KG1 (cell line): ENCODE measurements at regions not wholly inside any gene's neighbourhood (a gene's known extent, or its start where the extent isn't known, plus 50 kb on each side); places are given as distances from the start of the nearest gene placed in this dataset.

ENCODE experiments used
- DNase-seq: peaks from one replicate; lab custom pipeline; 2025; lab: John Stamatoyannopoulos, UW

DNA sequence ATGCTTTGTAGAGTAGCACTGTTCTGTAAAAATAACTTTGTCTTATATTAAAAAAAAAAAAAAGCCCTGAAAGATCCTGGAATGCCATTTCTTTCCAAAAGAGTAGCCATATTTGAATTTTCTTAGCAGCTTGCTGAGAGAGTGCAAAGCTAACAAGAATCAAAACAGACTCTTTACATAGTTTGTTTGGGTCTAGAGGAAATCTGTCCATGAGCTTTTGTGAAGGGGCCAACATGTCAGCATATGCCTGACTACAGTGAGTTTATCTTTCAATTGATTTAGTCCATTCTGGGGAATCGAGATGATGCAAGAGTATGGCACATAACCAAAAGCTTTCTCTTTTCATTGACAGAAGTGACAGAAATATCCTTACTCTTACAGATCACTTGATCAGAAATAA, 777.7 kb upstream of the ACVR2A start:
- DNase-seq = no peak

DNA sequence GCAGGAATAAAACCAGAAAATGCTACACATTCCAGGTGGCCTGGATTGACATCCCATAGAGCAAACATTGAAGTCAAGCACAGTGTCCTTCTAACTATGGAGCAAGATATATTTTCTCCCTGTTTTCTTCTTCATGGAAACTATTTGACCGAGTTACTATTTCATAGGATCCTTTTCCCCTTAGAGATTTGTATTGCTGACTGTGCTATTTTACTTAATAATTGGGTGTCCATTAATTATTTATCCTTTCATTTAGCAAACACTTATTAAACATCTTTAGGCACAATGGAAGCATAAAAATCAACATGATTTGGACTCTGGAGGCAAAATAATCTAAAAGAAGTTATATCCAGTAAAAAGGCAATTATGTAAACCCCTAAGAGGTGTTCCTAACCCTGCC, 782.8 kb upstream of the ACVR2A start:
- DNase-seq = no peak

DNA sequence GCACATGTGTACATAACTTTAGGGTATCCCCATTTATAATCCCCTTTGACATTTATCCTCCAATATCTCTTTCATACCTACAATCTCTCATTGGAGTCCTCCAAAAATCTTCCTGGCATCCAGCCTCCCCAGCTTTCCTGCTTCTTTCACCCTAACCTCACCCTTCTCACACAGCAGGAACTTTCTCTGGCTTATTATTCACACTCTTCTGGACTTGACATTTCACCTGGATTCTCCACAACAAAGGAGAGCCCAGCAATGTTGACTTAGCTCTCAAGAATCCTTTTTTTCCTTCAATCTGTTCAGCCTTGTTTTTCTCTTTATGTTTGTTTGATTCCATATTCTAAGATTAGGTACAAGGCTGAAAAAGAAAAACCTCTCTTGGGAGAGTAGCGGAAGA, 783.6 kb upstream of the ACVR2A start:
- DNase-seq = no peak

DNA sequence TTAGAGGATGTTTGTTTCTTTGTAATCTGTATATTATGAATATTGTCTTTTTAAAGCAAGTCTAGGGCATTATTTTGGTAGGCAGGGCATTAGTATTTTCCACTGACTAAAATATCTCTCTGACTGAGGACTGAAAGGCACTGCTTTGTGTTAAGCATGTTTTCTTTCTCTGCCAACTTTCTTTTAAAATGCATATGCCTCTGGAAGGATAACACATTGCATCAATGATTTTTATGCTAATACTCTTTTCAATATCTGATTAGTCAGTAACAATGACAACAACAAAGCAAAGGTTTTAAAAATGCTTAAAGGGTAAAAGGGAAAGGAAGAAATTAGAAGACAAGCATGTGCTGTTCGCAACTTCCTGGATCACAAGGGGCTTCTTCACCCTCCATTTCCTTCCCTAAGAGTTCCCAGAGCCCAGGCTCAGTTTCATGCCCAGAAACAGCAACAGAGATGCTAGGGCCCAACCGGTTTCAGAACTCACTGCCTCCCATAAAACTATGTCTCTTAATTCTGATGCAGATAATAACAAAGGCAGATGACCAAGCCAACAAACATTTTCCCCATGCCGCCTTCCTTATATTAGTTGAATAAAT, 786.8 kb upstream of the ACVR2A start:
- no peak for DNase-seq

DNA sequence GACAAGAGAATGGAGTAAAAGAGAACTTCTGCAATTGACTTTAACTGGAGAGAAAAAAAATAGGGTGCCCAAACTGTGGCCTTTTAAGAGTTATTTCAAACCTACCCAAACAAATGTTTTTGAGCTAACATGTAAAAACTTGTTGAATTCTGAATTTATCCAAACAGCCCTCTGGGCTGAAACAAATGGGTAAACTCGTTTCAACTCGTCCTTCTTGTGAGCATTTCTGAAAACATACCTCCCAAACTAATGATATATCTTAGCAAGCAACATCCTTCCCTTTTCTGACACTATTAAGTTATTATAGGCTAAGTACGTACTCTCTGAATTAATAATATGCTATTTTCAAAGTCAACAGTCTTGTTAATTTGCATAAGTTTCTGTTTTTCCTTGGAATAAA, 793.0 kb upstream of the ACVR2A start:
- DNase-seq = no peak

DNA sequence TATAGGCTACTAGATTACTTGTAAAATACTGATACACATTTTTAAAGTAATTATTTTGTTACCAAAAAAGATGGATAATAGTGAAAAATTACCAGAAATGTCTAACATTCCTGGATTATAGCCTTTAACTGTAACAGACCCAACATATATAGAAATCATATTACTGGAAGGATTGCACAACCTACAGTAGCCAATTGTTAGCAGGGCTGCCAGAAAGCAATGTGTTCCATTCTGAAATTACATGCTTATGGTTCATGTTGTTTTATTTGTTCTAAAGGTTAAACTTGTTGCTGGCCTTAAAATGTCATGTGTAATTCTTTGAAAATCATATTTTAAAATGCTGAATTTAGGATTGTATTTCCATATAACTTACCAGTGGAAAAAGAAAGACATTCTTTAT, 793.6 kb upstream of the ACVR2A start:
- DNase-seq = no peak

DNA sequence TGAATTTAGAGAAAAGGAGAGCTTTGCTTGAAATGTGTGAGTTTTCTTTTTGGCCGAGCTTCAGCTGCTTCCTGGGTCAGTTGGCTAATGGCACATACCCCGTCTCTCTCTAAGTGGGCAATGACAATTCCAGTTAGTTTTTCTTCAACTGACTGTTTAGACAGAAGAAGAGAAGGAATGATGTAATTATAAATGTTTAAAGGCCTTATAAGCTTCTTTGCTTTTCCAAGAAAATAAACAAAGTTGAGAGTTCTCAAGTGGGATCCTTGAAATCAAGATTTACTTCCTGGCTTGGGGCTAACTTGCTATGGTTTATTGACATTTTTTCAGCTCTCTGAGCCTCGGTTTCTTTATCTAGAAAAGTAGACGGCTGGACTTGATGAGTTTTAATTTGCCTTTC, 794.9 kb upstream of the ACVR2A start:
- DNase-seq = no peak

DNA sequence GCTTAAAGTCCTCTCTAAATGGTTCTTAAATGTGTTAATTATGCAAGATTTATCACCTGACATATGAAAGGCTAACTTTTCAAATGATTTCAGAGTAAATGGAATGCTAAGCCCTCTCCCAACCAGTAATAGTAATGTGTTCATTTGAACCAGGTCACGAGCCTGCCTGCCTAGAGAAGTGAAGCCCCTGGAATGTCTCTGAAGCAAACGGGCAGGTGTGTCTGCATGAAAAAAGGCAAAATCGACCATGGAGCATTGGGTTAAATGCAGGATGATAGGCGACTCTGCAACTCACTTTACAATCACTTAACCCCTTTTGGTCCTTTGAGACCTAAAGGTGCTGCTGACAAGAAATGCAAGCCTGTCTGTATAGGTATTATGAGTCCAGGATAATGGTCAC, 798.4 kb upstream of the ACVR2A start:
- DNase-seq = no peak

DNA sequence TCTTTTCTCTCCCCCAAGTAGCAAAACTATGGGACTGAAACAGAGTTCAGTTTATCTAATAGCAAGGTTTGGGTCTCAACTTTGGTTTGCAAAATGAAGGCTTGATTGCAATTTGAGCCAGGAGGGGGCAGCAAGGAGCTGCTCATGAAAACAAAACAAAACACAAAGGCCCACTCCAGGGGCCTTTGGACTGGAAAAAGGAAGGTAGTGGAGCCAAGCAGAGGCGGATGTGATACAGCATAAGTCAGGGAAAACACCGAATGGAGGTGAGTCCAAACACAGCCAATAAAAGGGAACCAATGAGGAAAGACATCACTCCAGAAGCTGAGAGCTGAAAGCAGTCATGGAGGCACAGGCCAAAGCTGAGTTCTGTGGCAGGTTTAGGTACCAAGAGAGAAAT, 799.7 kb upstream of the ACVR2A start:
- no peak for DNase-seq

DNA sequence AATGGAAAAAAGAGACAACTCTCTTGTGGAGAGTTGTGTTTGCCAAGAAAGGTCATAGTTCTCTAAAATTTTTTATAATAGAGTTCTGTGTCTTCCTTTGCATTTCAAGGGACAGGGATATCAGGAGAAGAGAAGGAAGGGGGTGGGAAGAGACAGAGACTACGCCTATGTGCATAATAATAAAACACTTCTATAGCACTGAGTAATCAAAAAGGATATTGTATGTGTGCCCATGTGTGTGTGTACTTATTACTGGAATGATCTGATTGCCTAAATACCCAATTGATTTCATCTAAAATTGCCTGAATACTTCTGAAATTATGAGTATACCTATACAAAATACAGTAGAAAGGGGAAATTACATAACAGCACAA, 803.7 kb upstream of the ACVR2A start:
- no peak for DNase-seq

DNA sequence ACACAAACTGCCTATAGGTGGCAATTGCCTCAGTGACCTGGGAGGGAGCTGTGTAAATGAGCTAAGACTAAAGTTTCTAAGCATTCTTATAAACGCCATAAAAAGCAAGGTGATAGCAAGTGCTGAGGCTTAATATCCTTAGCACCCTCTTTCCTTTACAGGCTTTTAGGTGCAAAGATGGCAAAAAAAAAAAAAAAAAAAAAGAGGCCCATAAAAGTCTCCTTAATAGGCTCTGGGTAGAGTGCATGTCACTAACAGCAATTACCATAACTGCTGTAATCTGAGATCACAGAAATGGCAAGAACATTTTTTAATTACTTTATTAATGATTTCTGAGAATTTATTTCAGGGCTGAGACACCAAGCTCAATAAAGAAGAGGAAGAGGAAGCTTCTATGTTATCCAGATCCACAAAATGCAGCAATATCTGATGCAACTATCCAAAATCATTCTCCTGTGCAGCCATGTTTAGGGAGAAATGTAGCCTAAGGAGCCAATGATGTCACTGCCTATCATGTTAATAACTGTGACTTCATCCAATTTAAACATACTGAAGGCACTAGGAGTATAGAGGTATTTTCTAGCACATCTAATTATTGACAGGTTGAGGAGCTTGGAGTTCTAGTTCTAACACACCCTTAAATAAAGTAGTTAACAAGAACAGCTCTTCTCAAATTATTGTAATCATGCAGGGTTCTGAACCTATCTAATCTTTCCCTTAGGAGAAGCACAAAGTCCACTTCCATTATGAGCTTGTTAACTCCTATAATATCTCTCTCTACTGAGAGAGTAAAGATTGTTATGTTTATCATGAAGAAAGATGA, 804.3 kb upstream of the ACVR2A start:
- no peak for DNase-seq

DNA sequence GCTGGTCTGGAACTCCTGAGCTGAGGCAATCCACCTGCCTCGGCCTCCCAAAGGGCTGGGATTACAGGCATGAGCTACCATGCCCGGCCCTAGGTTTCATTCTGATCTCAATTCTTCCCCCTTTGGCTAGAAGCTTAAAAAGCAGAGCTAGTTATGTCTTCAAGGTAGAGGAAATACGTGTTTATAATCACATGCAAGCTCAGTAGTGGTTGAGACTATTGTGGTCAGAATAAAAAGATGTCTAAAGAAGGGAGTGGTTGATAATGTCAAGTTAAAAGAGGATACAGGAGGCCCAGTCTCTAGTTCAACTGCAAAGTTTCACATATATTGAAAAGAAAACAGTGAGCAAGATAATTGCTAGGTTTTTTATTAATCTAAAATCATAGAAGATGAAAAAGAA, 807.8 kb upstream of the ACVR2A start:
- DNase-seq = no peak

DNA sequence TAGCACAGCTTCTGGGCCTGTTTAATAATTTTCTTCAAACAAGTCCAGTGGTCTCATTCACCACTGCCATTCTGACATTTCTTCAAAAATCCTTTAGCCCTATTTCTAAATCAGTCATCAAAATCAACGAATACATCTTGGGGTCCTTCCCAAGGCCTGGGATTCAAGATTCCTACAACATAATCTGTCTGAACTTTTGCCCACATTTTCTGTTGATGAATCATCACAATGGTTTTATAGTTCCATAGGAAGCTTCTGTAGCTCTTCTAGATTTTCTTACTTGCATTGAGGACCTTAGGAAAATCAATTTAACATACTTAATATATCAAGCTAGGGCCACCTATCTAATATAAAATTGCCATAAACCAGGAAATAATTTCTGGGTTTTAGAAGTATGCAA, 811.8 kb upstream of the ACVR2A start:
- DNase-seq = no peak

DNA sequence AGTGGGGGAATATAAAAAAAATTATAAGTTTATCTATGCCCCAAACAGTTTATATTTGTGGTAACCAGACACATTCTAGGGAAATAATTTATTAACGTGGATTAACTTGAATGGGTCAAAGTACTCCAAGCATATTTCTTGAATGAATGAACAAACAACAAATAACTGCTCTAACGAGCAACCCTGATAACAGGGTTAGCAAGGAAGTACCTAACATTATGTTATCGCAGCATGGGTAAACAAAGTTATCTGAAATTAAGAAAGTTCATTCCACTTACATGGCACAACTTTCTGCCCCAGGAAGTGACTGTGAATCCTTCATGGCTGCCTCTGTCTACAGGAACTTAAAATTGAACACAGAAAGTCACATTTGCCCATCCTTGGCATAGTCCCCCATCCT, 812.9 kb upstream of the ACVR2A start:
- no peak for DNase-seq

DNA sequence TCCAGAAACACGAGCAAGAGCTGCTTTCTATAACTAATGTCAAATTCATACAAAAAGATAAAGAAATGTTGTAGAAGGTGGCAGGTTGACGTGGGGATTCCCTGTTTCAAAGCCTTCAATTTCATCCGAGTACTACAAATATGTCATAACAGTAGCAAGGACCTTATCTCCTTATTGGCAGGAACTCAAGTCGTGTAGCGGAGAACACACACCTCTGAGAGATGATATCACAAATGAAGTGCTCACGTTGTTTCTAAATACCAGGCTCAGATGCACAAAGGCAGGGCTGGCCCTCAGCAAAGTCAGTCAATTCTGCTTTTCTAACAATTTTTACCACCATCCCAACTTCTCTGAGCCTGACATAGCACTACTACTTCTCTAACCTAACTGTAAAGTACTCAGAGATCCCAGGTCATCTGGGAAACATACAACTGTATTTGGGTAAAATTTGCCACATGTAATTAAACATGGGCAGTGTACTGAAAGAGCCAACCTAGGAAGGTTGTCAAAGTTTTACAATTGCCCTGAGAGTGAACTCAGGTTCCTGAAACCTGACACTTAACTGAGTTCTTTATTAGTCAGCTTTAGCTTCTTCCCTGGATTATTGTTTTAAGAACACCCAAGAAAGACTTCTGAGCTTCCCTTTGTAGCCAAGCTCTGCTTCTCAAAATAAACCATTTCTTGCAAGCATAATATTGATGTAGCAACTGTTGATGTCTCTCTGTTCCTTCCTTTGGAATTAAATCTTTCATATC, 813.7 kb upstream of the ACVR2A start:
- no peak for DNase-seq

DNA sequence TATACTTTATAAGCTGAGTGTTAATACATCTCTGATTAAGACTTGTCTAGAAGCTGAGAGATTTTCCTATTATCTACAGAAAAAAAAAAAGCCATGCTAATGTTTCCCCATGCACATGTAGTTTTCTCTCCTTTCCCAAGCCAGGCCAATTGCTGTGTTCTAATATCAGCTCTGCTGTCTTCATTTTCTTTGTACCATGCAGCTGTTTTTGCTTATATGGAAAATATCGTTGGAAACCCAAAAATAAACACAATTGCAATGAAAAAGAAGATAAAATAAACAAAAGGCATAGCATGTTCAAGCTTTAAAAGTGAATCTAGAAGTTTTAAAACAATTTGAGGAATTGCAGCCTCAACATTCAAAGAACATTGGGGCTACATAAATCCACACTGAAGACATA, 817.4 kb upstream of the ACVR2A start:
- no peak for DNase-seq

DNA sequence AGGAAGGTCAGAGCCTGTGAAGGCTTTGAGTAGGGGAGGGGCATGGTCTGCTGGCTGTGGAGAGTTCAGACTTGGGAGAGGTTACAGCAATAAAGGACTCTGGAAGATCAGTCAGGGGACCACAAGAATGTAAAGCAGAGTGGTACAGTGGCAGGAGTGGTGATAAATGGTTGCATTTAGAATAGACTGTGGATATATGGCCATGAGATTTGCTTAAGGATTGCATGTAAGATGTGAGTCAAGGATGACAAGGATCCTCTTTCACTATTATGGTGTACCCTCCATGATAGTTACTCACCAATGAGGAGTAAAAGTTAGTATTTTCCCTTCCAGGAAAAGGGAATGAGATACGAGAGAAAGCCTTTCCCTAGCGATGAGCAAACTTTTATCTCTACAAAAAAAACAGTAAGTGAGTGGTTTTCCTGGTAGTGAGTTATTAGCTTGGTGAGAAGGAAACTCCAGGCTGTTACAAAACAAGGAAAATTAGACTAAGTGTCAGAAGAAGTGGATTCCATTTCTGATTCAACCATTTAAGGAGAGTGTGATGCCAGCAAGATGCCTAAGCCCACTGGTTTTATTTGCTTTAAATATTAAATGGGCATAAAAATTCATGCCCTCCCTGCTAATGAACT, 818.0 kb upstream of the ACVR2A start:
- no peak for DNase-seq

DNA sequence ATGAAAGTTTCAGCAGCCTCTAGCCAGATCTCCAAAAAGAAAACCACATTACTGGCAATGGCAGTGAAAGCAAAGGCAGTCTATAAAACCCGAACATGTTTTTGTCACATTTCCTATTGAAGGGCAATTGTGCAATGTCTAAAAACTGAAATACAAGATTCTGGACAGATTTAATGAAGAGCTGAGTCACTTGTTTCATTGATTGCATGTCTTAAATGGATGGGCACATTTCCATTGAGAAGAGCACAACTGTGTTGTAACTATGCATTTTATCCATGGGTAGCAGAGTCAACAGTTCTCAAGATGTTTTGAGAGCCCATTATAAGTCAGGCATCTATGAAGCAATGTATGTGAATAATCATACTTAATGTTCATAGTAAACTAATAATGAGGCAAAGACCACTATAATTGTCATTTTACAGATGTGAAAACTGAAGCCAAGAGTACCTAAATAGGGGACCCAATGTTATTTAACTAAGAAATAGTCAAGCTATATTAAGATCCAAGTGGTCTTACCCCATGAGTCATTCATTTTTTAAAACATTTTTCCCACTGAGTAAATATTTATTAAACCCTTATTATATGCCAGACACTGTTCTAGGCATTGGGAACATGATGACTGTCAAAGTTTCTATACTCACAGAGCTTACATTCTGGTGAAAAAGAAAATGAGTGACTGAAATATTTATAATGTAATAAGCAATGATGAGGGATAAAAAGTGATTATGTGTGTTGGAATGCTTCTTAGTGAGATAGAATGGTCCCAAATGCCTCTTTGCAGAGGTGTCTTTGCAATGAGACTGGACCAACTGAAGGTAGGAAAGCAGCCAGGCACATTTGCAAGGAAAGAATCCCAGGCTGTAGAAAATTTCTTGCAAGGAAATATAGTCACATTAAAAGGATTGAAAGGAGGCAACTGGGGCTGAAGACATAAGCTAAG, 818.9 kb upstream of the ACVR2A start:
- DNase-seq = no peak

DNA sequence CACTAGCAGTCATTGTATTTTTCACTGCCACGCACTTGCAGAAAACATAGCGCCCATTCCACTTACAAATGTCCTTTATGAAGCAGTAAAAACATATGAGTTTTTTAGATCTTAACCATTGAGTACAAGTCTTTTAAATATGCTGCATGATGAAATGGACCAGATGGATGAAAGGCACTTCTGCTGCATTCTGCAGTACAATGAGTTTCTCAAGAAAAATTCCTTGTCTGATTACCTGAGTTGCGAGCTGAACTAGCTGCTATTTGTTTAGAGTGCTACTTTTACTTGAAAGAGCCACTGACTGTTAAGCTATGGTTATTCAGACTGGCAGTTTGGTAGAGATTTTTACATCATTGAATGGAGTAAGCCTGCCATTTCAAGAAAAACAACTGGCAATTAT, 825.5 kb upstream of the ACVR2A start:
- DNase-seq = no peak

DNA sequence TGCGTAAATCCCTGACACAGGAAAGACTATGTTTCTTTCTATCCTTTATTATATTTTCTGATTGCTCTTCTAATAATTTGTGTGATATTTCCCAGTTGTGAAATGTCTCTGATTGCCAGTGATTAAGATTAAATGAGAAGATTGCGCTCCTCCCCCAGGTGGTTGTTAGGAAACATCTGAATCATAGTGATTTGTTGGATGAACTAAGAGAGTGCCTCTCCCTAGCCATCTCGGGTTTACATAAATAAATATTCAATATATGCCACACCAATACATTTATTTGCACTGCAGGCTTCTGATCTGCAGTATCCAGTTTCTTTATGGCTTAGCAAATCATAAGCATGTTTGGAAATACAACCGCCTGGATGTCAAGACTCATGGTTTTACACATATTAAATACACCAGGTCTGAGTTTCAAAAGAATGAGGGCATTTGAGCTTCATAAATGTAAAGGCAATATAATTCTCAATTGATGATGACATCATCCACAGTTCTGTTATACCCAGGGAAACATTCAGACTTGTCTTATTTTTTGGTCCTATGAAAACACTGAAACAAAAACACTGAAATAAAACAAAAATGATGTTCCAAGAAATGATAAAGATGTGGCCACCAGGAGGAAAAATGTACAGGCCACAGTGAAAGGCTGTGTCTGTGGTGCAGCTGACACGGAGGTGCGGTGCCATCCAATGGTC, 826.7 kb upstream of the ACVR2A start:
- no peak for DNase-seq

DNA sequence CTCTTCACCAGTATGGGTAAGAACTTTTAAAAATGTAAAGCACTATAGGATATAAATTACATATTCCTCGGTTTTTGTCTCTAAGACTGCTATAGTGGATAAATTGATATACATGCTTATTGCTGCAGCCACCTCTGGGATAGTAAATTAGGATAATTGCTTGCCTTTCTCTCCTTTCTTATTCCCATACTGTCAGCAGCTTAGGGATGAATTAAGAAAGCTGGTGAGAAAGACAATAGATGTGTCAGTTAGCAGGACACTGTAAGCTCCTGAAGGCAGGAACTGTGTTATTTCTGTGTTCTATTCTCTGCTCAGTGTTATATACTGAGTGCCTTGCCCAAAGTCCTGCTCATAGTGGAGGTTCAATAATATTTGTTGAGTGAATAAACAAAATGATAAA, 828.6 kb upstream of the ACVR2A start:
- no peak for DNase-seq
